Occipital lobe (tissue), 1 donor: ENCODE measurements at regions not wholly inside any gene's neighbourhood (a gene's known extent, or its start where the extent isn't known, plus 50 kb on each side); places are given as distances from the start of the nearest gene placed in this dataset.
"Not testable (repeated sequence)": the region's sequence is repeated elsewhere in the genome, so short reads cannot be mapped to it uniquely, and the experiment has no call there.

Source experiments
- DNase-seq: peaks from one replicate; lab custom pipeline; 2025; lab: John Stamatoyannopoulos, UW

GRCh38 chrY:12359867-12360266 lies 341.2 kb upstream of the USP9Y start:
- no peak for DNase-seq

GRCh38 chrY:12360496-12360895 lies 340.5 kb upstream of the USP9Y start:
- DNase-seq, result no peak

GRCh38 chrY:12365311-12365910 lies 335.6 kb upstream of the USP9Y start:
- no peak for DNase-seq

- DNase-seq, result not testable (repeated sequence)
Measured at GRCh38 chrY:12374588-12374987, 326.4 kb upstream of the USP9Y start.

GRCh38 chrY:12391655-12392559 lies 309.1 kb upstream of the USP9Y start:
- DNase-seq, result not testable (repeated sequence)

GRCh38 chrY:12393190-12393589 lies 307.8 kb upstream of the USP9Y start:
- no peak for DNase-seq

- not testable (repeated sequence) for DNase-seq
Measured at GRCh38 chrY:12395381-12396120, 305.5 kb upstream of the USP9Y start.

- no peak for DNase-seq
Measured at GRCh38 chrY:12403916-12404315, 297.1 kb upstream of the USP9Y start.

- no peak for DNase-seq
Measured at GRCh38 chrY:12408236-12408635, 292.8 kb upstream of the USP9Y start.

- DNase-seq, result no peak
Measured at GRCh38 chrY:12410696-12411095, 290.3 kb upstream of the USP9Y start.

GRCh38 chrY:12421072-12421787 lies 279.8 kb upstream of the USP9Y start:
- peak; percentile 4 for DNase-seq

- no peak for DNase-seq
Measured at GRCh38 chrY:12421788-12422124, 279.3 kb upstream of the USP9Y start.

GRCh38 chrY:12422536-12422935 lies 278.5 kb upstream of the USP9Y start:
- DNase-seq, result no peak

GRCh38 chrY:12423416-12424252 lies 277.4 kb upstream of the USP9Y start:
- DNase-seq, result no peak

GRCh38 chrY:12425506-12425905 lies 275.5 kb upstream of the USP9Y start:
- no peak for DNase-seq

GRCh38 chrY:12427361-12427760 lies 273.7 kb upstream of the USP9Y start:
- no peak for DNase-seq

- no peak for DNase-seq
Measured at GRCh38 chrY:12431546-12431945, 269.5 kb upstream of the USP9Y start.

- not testable (repeated sequence) for DNase-seq
Measured at GRCh38 chrY:12438823-12439222, 262.2 kb upstream of the USP9Y start.

- no peak for DNase-seq
Measured at GRCh38 chrY:12444200-12444599, 256.8 kb upstream of the USP9Y start.

- peak; percentile 0 for DNase-seq
Measured at GRCh38 chrY:12446486-12447265, 254.4 kb upstream of the USP9Y start.
